Memory B cell (primary cell): ENCODE measurements at regions not wholly inside any gene's neighbourhood (a gene's known extent, or its start where the extent isn't known, plus 50 kb on each side); places are given as distances from the start of the nearest gene placed in this dataset.

ENCODE experiments used
- ATAC-seq: fragments of 150-1000 bp; cut with Tn5 transposase; 2 replicates; pipeline ENCODE4 v1.10.0; 2021; ENCODE audit warnings: low read depth, mild to moderate bottlenecking, moderate library complexity
- DNase-seq, 2 donors: peaks; one replicate each; pipeline ENCODE4 v3.0.0; 2022; ENCODE audit warnings: low spot score in 2 of 2
- H3K27ac Mint-ChIP-seq: one replicate; pipeline ENCODE4 v1.8.0; 2022; ENCODE audit warnings: mild to moderate bottlenecking, moderate library complexity, mixed read lengths
- H3K27me3 Mint-ChIP-seq: one replicate; pipeline ENCODE4 v1.8.0; 2022; ENCODE audit warnings: mixed read lengths
- H3K36me3 Mint-ChIP-seq: one replicate; pipeline ENCODE4 v1.8.0; 2022; ENCODE audit warnings: mild to moderate bottlenecking, mixed read lengths
- H3K4me1 Mint-ChIP-seq: one replicate; pipeline ENCODE4 v1.8.0; 2022; ENCODE audit warnings: mixed read lengths
- H3K4me3 Mint-ChIP-seq: one replicate; pipeline ENCODE4 v1.8.0; 2022; ENCODE audit warnings: mild to moderate bottlenecking, moderate library complexity, mixed read lengths
- H3K9me3 Mint-ChIP-seq: one replicate; pipeline ENCODE4 v1.8.0; 2022; ENCODE audit warnings: mixed read lengths

GRCh38 chr4:81522711-81523110 is 51.0 kb upstream of the RASGEF1B start:
- no peak for ATAC-seq
- Mint-ChIP-seq H3K9me3 (peaks cover 9% of the 10 kb centered on the region), H3K36me3 (peaks cover 9% of the 10 kb centered on the region), H3K4me1 (peaks cover 14% of the 10 kb centered on the region), H3K4me3 (no peak overlapping the region), H3K27ac (no peak overlapping the region), H3K27me3 (no peaks in the 10 kb centered on the region)
- DNase-seq = no peak

DNA sequence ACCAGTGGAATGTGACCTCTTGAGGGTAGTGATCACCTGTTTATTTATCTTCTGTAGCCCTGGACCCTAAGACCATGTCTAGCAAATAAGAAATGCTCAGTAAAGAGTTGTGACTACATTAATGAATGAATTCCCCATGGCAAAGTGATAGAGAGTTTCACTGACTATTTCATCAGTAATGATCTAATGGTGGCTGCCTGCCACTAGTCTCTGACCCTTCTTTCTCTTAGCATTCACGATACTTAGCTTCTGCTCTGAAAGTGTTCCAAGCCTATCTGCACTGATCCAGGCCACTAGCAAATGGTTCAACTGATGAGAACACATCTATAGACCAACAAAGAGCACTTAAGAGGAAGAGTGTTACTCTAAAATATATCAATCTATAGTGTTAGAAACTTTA is 50.0 kb upstream of the RASGEF1B start:
- no peaks in the 10 kb centered on the region for H3K27me3 Mint-ChIP-seq

More for the DNA sequence above, 50.0 kb upstream of the RASGEF1B start:
- H3K27ac Mint-ChIP-seq = peak overlapping the region; percentile 39
- DNase-seq (no peak), ATAC-seq (no peak)
- no peak overlapping the region for H3K4me3 Mint-ChIP-seq
- peaks cover 9% of the 10 kb centered on the region for H3K9me3 Mint-ChIP-seq
- peaks cover 6% of the 10 kb centered on the region for H3K36me3 Mint-ChIP-seq
- peaks cover 16% of the 10 kb centered on the region for H3K4me1 Mint-ChIP-seq
